ENCODE measurements at regions not wholly inside any gene's neighbourhood (a gene's known extent, or its start where the extent isn't known, plus 50 kb on each side); places are given as distances from the start of the nearest gene placed in this dataset.

DNA sequence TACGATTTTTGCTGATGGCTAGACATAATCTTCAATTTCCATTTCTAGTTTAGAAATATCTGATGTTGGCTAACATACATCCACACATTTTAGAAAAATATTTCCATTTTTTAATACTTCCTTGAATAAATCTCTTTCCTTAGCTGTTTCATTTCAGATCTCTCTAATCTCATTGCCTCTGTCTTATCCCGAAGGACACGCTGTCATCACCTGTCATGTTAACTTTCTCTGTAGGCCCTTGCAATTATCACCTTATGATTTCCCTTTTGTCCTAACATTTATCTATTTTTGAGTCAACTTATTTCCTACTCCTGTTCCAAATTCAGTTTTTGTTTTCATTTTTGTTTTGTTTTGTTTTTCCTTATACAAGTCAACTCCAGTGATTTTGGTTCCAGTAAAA lies 173.1 kb upstream of the POM121L12 start:
- TF ChIP-seq EZH2phosphoT487 (conservative IDR thresholded peaks at IDR 0.05; ENCODE audit: low read length), result no peak
- TF ChIP-seq, protein P1, sequence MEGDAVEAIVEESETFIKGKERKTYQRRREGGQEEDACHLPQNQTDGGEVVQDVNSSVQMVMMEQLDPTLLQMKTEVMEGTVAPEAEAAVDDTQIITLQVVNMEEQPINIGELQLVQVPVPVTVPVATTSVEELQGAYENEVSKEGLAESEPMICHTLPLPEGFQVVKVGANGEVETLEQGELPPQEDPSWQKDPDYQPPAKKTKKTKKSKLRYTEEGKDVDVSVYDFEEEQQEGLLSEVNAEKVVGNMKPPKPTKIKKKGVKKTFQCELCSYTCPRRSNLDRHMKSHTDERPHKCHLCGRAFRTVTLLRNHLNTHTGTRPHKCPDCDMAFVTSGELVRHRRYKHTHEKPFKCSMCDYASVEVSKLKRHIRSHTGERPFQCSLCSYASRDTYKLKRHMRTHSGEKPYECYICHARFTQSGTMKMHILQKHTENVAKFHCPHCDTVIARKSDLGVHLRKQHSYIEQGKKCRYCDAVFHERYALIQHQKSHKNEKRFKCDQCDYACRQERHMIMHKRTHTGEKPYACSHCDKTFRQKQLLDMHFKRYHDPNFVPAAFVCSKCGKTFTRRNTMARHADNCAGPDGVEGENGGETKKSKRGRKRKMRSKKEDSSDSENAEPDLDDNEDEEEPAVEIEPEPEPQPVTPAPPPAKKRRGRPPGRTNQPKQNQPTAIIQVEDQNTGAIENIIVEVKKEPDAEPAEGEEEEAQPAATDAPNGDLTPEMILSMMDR (IDR thresholded peaks at IDR 0.05; ENCODE audit: insufficient read depth, low read length, poor library complexity, severe bottlenecking), result no peak
